Tibial nerve (tissue), 4 donors: ENCODE measurements at regions not wholly inside any gene's neighbourhood (a gene's known extent, or its start where the extent isn't known, plus 50 kb on each side); places are given as distances from the start of the nearest gene placed in this dataset.

Experiments used
- DNase-seq, 2 donors: peaks; one replicate each; pipeline ENCODE4 v3.0.0-alpha.2; 2019; ENCODE audit warnings: low spot score in 2 of 2
- H3K27ac ChIP-seq, 4 donors: fragments of 200-600 bp; sonication (generic) in 3 of 4; one replicate each; pipeline ENCODE4 v1.5.1; 2017 to 2019; ENCODE audit warnings: mild to moderate bottlenecking in 1 of 4
- H3K27me3 ChIP-seq, 2 donors: fragments of 200-600 bp; sonication (generic) in 1 of 2; one replicate each; pipeline versions ENCODE4 v1.5.1 to v1.6.0; 2017 to 2019
- H3K36me3 ChIP-seq, 3 donors: fragments of 200-600 bp; sonication (generic); one replicate each; pipeline ENCODE4 v1.5.1; 2018 to 2019
- H3K4me1 ChIP-seq, 4 donors: fragments of 200-600 bp; sonication (generic) in 3 of 4; one replicate each; pipeline ENCODE4 v1.5.1; 2017 to 2019
- H3K4me3 ChIP-seq, 4 donors: fragments of 200-600 bp; sonication (generic) in 3 of 4; one replicate each; pipeline ENCODE4 v1.5.1; 2017 to 2019; ENCODE audit warnings: mild to moderate bottlenecking in 1 of 4, moderate library complexity in 1 of 4
- H3K9me3 ChIP-seq, 4 donors: fragments of 200-600 bp; sonication (generic) in 3 of 4; one replicate each; pipeline ENCODE4 v1.5.1; 2017 to 2019
- CTCF ChIP-seq, 5 experiments: fragments of 200-600 bp in 3 of 5; fragments of 450-650 bp in 2 of 5; sonication (generic) in 3 of 5; IDR thresholded peaks; one replicate each; pipeline ENCODE4 v1.5.1; 2016 to 2019; ENCODE audit warnings: antibody characterized with exemption in 5 of 5, mild to moderate bottlenecking in 3 of 5, moderate library complexity in 2 of 5
- EP300 ChIP-seq, 2 donors: sonication (generic); formaldehyde crosslinking; IDR thresholded peaks; one replicate each; pipeline ENCODE4 v1.6.1; 2017; ENCODE audit warnings: antibody characterized with exemption in 2 of 2, mild to moderate bottlenecking in 1 of 2
- POLR2A ChIP-seq, 2 donors: fragments of 450-650 bp; IDR thresholded peaks; one replicate each; pipeline ENCODE4 v1.6.1; 2017; ENCODE audit warnings: antibody characterized with exemption in 2 of 2, mild to moderate bottlenecking in 2 of 2, moderate library complexity in 2 of 2
- WGBS, 2 donors: methylation state at CpG; one replicate each; pipeline ENCODE4 v1.1.5; 2018; 5-methylcytosine and 5-hydroxymethylcytosine counted together

GRCh38 chr3:168495932-168496331, 400.2 kb upstream of the GOLIM4 start:
- H3K27ac ChIP-seq, result no peak overlapping the region
- no peaks in the 10 kb centered on the region for H3K9me3 ChIP-seq
- no peaks in the 10 kb centered on the region for H3K36me3 ChIP-seq
- H3K4me3 ChIP-seq, result no peak overlapping the region
- TF ChIP-seq POLR2A (IDR thresholded peaks at IDR 0.05) (no peak), EP300 (IDR thresholded peaks at IDR 0.05) (no peak), CTCF (IDR thresholded peaks at IDR 0.05) (no peak)
- WGBS, 2 donors, result 90 to 93% methylated on average over 2 of the region's 2 CpGs
- no peaks in the 10 kb centered on the region for H3K4me1 ChIP-seq
- no peak for DNase-seq
- H3K27me3 ChIP-seq, result no peaks in the 10 kb centered on the region

GRCh38 chr3:168495270-168495669, 399.5 kb upstream of the GOLIM4 start:
- H3K27me3 ChIP-seq, result no peaks in the 10 kb centered on the region
- H3K27ac ChIP-seq, result no peak overlapping the region
- H3K36me3 ChIP-seq, result no peaks in the 10 kb centered on the region
- no peaks in the 10 kb centered on the region for H3K9me3 ChIP-seq
- no peak for DNase-seq
- H3K4me1 ChIP-seq, result no peaks in the 10 kb centered on the region
- WGBS, 2 donors, result 54 to 55% methylated on average over 2 of the region's 2 CpGs
- TF ChIP-seq CTCF (IDR thresholded peaks at IDR 0.05) (no peak), EP300 (IDR thresholded peaks at IDR 0.05) (no peak), POLR2A (IDR thresholded peaks at IDR 0.05) (no peak)
- H3K4me3 ChIP-seq, result no peak overlapping the region

- no peak overlapping the region for H3K27ac ChIP-seq
- H3K27me3 ChIP-seq, result no peaks in the 10 kb centered on the region
- H3K9me3 ChIP-seq, result no peaks in the 10 kb centered on the region
- no peaks in the 10 kb centered on the region for H3K4me1 ChIP-seq
- TF ChIP-seq CTCF (IDR thresholded peaks at IDR 0.05) (no peak), EP300 (IDR thresholded peaks at IDR 0.05) (no peak), POLR2A (IDR thresholded peaks at IDR 0.05) (no peak)
- DNase-seq, result no peak
- no peak overlapping the region for H3K4me3 ChIP-seq
- no peaks in the 10 kb centered on the region for H3K36me3 ChIP-seq
These were observed 397.9 kb upstream of the GOLIM4 start for GRCh38 chr3:168493412-168494205.

GRCh38 chr3:168490981-168491380, 395.3 kb upstream of the GOLIM4 start:
- no peaks in the 10 kb centered on the region for H3K36me3 ChIP-seq
- WGBS, 2 donors, result 38 to 50% methylated on average over 1 of the region's 1 CpG
- H3K27ac ChIP-seq, result no peak overlapping the region
- no peak for DNase-seq
- TF ChIP-seq CTCF (IDR thresholded peaks at IDR 0.05), result no peak
- TF ChIP-seq POLR2A (IDR thresholded peaks at IDR 0.05), result no peak
- TF ChIP-seq EP300 (IDR thresholded peaks at IDR 0.05), result no peak
- H3K27me3 ChIP-seq, result no peaks in the 10 kb centered on the region
- no peaks in the 10 kb centered on the region for H3K4me1 ChIP-seq
- H3K9me3 ChIP-seq, result no peaks in the 10 kb centered on the region
- H3K4me3 ChIP-seq, result no peak overlapping the region

GRCh38 chr3:168489301-168489700, 393.6 kb upstream of the GOLIM4 start:
- H3K27ac ChIP-seq, result no peak overlapping the region
- H3K9me3 ChIP-seq, result no peaks in the 10 kb centered on the region
- H3K4me1 ChIP-seq, result no peaks in the 10 kb centered on the region
- DNase-seq, result no peak
- H3K36me3 ChIP-seq, result no peaks in the 10 kb centered on the region
- no peaks in the 10 kb centered on the region for H3K27me3 ChIP-seq
- H3K4me3 ChIP-seq, result no peak overlapping the region
- TF ChIP-seq EP300 (IDR thresholded peaks at IDR 0.05) (no peak), CTCF (IDR thresholded peaks at IDR 0.05) (no peak), POLR2A (IDR thresholded peaks at IDR 0.05) (no peak)
